ENCODE measurements at regions not wholly inside any gene's neighbourhood (a gene's known extent, or its start where the extent isn't known, plus 50 kb on each side); places are given as distances from the start of the nearest gene placed in this dataset.
A peak's percentile ranks its signal among the peaks of the same experiment; 100 is the strongest.
"Not testable (repeated sequence)": the region's sequence is repeated elsewhere in the genome, so short reads cannot be mapped to it uniquely, and the experiment has no call there.

GRCh38 chr11:129503646-129504045, 128.0 kb downstream of the BARX2 start:
- DNase-seq (ENCODE audit: low spot score): no peak

GRCh38 chr11:129505266-129505665, 129.6 kb downstream of the BARX2 start:
- no peak for DNase-seq (ENCODE audit: low spot score)

GRCh38 chr11:129508163-129508562, 132.5 kb downstream of the BARX2 start:
- no peak for DNase-seq (ENCODE audit: low spot score)

GRCh38 chr11:129528296-129528695, 152.6 kb downstream of the BARX2 start:
- no peak for DNase-seq (ENCODE audit: low spot score)

- peak; percentile 13 for DNase-seq (ENCODE audit: low spot score)
Measured at GRCh38 chr11:129530154-129530895, 154.7 kb downstream of the BARX2 start.

- DNase-seq (ENCODE audit: low spot score): no peak
Measured at GRCh38 chr11:129533395-129533794, 157.7 kb downstream of the BARX2 start.

- no peak for DNase-seq (ENCODE audit: low spot score)
Measured at GRCh38 chr11:129536338-129536737, 160.7 kb downstream of the BARX2 start.

- no peak for DNase-seq (ENCODE audit: low spot score)
Measured at GRCh38 chr11:129538323-129538722, 162.7 kb downstream of the BARX2 start.

- DNase-seq (ENCODE audit: low spot score): no peak
Measured at GRCh38 chr11:129543515-129544290, 168.1 kb downstream of the BARX2 start.

- no peak for DNase-seq (ENCODE audit: low spot score)
Measured at GRCh38 chr11:129544691-129545090, 169.0 kb downstream of the BARX2 start.

GRCh38 chr11:129546266-129546665, 170.6 kb downstream of the BARX2 start:
- no peak for DNase-seq (ENCODE audit: low spot score)

- DNase-seq (ENCODE audit: low spot score): no peak
Measured at GRCh38 chr11:129557421-129557820, 181.8 kb downstream of the BARX2 start.

GRCh38 chr11:129569007-129569406, 193.4 kb downstream of the BARX2 start:
- DNase-seq (ENCODE audit: low spot score): no peak

- not testable (repeated sequence) for DNase-seq (ENCODE audit: low spot score)
Measured at GRCh38 chr11:129572667-129573066, 197.0 kb downstream of the BARX2 start.

GRCh38 chr11:129573161-129573560, 197.5 kb downstream of the BARX2 start:
- no peak for DNase-seq (ENCODE audit: low spot score)

GRCh38 chr11:129574431-129574830, 198.8 kb downstream of the BARX2 start:
- DNase-seq (ENCODE audit: low spot score): no peak

- DNase-seq (ENCODE audit: low spot score): no peak
Measured at GRCh38 chr11:129576652-129577051, 201.0 kb downstream of the BARX2 start.

- no peak for DNase-seq (ENCODE audit: low spot score)
Measured at GRCh38 chr11:129578006-129578405, 202.4 kb downstream of the BARX2 start.

GRCh38 chr11:129580278-129580677, 204.6 kb downstream of the BARX2 start:
- no peak for DNase-seq (ENCODE audit: low spot score)

- DNase-seq (ENCODE audit: low spot score): no peak
Measured at GRCh38 chr11:129584316-129584715, 208.7 kb downstream of the BARX2 start.

GRCh38 chr11:129589190-129589860, 213.7 kb downstream of the BARX2 start:
- no peak for DNase-seq (ENCODE audit: low spot score)

- no peak for DNase-seq (ENCODE audit: low spot score)
Measured at GRCh38 chr11:129590030-129590752, 214.5 kb downstream of the BARX2 start.

Data from putamen (tissue), 1 donor.